ENCODE measurements at regions not wholly inside any gene's neighbourhood (a gene's known extent, or its start where the extent isn't known, plus 50 kb on each side); places are given as distances from the start of the nearest gene placed in this dataset.

GRCh38 chr5:84791730-84792129 lies 407.1 kb upstream of the EDIL3 start:
- H3K36me3 ChIP-seq (ENCODE audit: control insufficient read depth in 2 of 2, extremely low read depth in 1 of 2, insufficient read depth in 2 of 2, low read length in 2 of 2): no peaks in the 10 kb centered on the region
- no peaks in the 10 kb centered on the region for H4K20me1 ChIP-seq (ENCODE audit: control insufficient read depth, extremely low read depth, insufficient read depth, low read length)
- FAIRE-seq: no peak
- H3K4me3 ChIP-seq (ENCODE audit: control insufficient read depth in 2 of 3, extremely low read depth in 1 of 3, insufficient read depth in 2 of 3, low read depth in 1 of 3, low read length in 3 of 3): no peak overlapping the region
- H3K4me2 ChIP-seq (ENCODE audit: control insufficient read depth, extremely low read depth, insufficient read depth, low read depth, low read length): no peak overlapping the region
- no peak overlapping the region for H2AFZ ChIP-seq (ENCODE audit: control insufficient read depth, low read length)
- H3K9me1 ChIP-seq (ENCODE audit: control insufficient read depth, extremely low read depth, insufficient read depth, low read length): no peaks in the 10 kb centered on the region
- no peak for DNase-seq (ENCODE audit: low read depth, low spot score)
- TF ChIP-seq CTCF (optimal IDR thresholded peaks at IDR 0.05 in 1 of 3, IDR thresholded peaks at IDR 0.05 in 1 of 3, conservative IDR thresholded peaks at IDR 0.05 in 1 of 3; ENCODE audit: extremely low read depth in 1 of 3, insufficient read depth in 2 of 3, low read length in 3 of 3) (no peak), EZH2 (IDR thresholded peaks at IDR 0.05; ENCODE audit: low read length) (no peak)
- H3K27ac ChIP-seq (ENCODE audit: control insufficient read depth, insufficient read depth, low read length): no peak overlapping the region
- H3K4me1 ChIP-seq (ENCODE audit: control insufficient read depth, extremely low read depth, insufficient read depth, low read length): no peaks in the 10 kb centered on the region
- no peaks in the 10 kb centered on the region for H3K9me3 ChIP-seq (ENCODE audit: control insufficient read depth, low read depth, low read length)
- no peaks in the 10 kb centered on the region for H3K79me2 ChIP-seq (ENCODE audit: control insufficient read depth, insufficient read depth, low read length)
- H3K9ac ChIP-seq (ENCODE audit: control insufficient read depth, extremely low read depth, insufficient read depth, low read length): no peak overlapping the region
- H3K27me3 ChIP-seq (ENCODE audit: control insufficient read depth, extremely low read depth, insufficient read depth, low read length): no peaks in the 10 kb centered on the region
- dilution Hi-C loops (cut with MboI; ENCODE audit: extremely low pct_ligation_motif_present, low sequenced_read_pairs): no loop called here

- DNase-seq (ENCODE audit: low read depth, low spot score): no peak
- no peaks in the 10 kb centered on the region for H3K27me3 ChIP-seq (ENCODE audit: control insufficient read depth, extremely low read depth, insufficient read depth, low read length)
- no peaks in the 10 kb centered on the region for H3K9me3 ChIP-seq (ENCODE audit: control insufficient read depth, low read depth, low read length)
- dilution Hi-C loops (cut with MboI; ENCODE audit: extremely low pct_ligation_motif_present, low sequenced_read_pairs): no loop called here
- H3K79me2 ChIP-seq (ENCODE audit: control insufficient read depth, insufficient read depth, low read length): no peaks in the 10 kb centered on the region
- FAIRE-seq: no peak
- H3K9me1 ChIP-seq (ENCODE audit: control insufficient read depth, extremely low read depth, insufficient read depth, low read length): no peaks in the 10 kb centered on the region
- no peak overlapping the region for H3K27ac ChIP-seq (ENCODE audit: control insufficient read depth, insufficient read depth, low read length)
- no peaks in the 10 kb centered on the region for H3K36me3 ChIP-seq (ENCODE audit: control insufficient read depth in 2 of 2, extremely low read depth in 1 of 2, insufficient read depth in 2 of 2, low read length in 2 of 2)
- no peaks in the 10 kb centered on the region for H3K4me1 ChIP-seq (ENCODE audit: control insufficient read depth, extremely low read depth, insufficient read depth, low read length)
- no peaks in the 10 kb centered on the region for H4K20me1 ChIP-seq (ENCODE audit: control insufficient read depth, extremely low read depth, insufficient read depth, low read length)
- H2AFZ ChIP-seq (ENCODE audit: control insufficient read depth, low read length): no peak overlapping the region
- H3K4me3 ChIP-seq (ENCODE audit: control insufficient read depth in 2 of 3, extremely low read depth in 1 of 3, insufficient read depth in 2 of 3, low read depth in 1 of 3, low read length in 3 of 3): no peak overlapping the region
- no peak for TF ChIP-seq EZH2 (IDR thresholded peaks at IDR 0.05; ENCODE audit: low read length)
- TF ChIP-seq CTCF (optimal IDR thresholded peaks at IDR 0.05 in 1 of 3, IDR thresholded peaks at IDR 0.05 in 1 of 3, conservative IDR thresholded peaks at IDR 0.05 in 1 of 3; ENCODE audit: extremely low read depth in 1 of 3, insufficient read depth in 2 of 3, low read length in 3 of 3): no peak
- H3K9ac ChIP-seq (ENCODE audit: control insufficient read depth, extremely low read depth, insufficient read depth, low read length): no peak overlapping the region
- no peak overlapping the region for H3K4me2 ChIP-seq (ENCODE audit: control insufficient read depth, extremely low read depth, insufficient read depth, low read depth, low read length)
Measured at GRCh38 chr5:84791138-84791537, 406.5 kb upstream of the EDIL3 start.
